ENCODE measurements at regions not wholly inside any gene's neighbourhood (a gene's known extent, or its start where the extent isn't known, plus 50 kb on each side); places are given as distances from the start of the nearest gene placed in this dataset.
"Not testable (repeated sequence)": the region's sequence is repeated elsewhere in the genome, so short reads cannot be mapped to it uniquely, and the experiment has no call there.

DNA sequence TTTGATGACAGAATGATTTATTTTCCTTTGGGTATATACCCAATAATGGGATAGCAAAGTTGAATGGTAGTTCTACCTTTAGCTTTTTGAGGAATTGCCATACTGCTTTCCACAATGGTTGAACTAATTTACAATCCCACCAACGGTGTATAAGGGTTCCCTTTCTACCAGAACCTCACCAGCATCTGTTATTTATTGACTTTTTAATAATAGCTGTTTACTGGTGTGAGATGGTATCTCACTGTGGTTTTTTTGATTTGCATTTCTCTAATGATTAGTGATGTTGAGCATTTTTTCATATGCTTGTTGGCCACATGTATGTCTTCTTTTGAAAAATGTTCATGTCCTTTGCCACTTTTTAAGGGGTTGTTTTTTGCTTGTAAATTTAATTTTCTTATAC lies 370.3 kb upstream of the SYNCRIP start:
- TF ChIP-seq LEF1 (IDR thresholded peaks at IDR 0.05; ENCODE audit: borderline replicate concordance); TARDBP (IDR thresholded peaks at IDR 0.05): not testable (repeated sequence)

Data from HEK293T (cell line).